AG04449 (cell line): ENCODE measurements at regions not wholly inside any gene's neighbourhood (a gene's known extent, or its start where the extent isn't known, plus 50 kb on each side); places are given as distances from the start of the nearest gene placed in this dataset.

Source experiments
- CTCF ChIA-PET: fragments of 350-600 bp; formaldehyde crosslinking; extraction: SDS; loops from one replicate; lab custom pipeline; 2021; ENCODE audit warnings: antibody characterized with exemption; lab: Yijun Ruan, JAX
- POLR2A ChIA-PET: fragments of 400-600, 350-600 bp; formaldehyde crosslinking; extraction: SDS; loops from one replicate; lab custom pipeline; 2020; ENCODE audit warnings: antibody characterized with exemption, inconsistent platforms; lab: Yijun Ruan, JAX
- DNase-seq: peaks from one replicate; pipeline ENCODE4 v3.0.0-alpha.2; 2010; ENCODE audit warnings: low read depth, low spot score
- H3K4me3 ChIP-seq: 2 replicates; pipeline ENCODE4 v1.5.1; 2011; ENCODE audit warnings: low read depth, mild to moderate bottlenecking, control low read depth, low read length
- CTCF ChIP-seq: IDR thresholded peaks from one replicate; pipeline ENCODE4 v1.5.1; 2011; ENCODE audit warnings: mild to moderate bottlenecking, moderate library complexity, low read length, control low read depth, inconsistent platforms; ENCODE audit not compliant: insufficient read depth; ENCODE audit errors: missing control alignments

- DNase-seq = no peak
- no peak for TF ChIP-seq CTCF
- ChIA-PET POLR2A (no interaction called here), CTCF (interaction anchor here (2.0 kb wide), 1 partner anchor 47 kb away, joined by 11 read pairs; no protein-coding TSS in a partner anchor)
- no peak overlapping the region for H3K4me3 ChIP-seq
These were observed 175.4 kb upstream of the CDKN3 start for GRCh38 chr14:54221432-54221803.

- CTCF ChIA-PET = no interaction called here
- TF ChIP-seq CTCF = no peak
- DNase-seq = no peak
- POLR2A ChIA-PET = no interaction called here
- H3K4me3 ChIP-seq = no peak overlapping the region
These were observed 174.8 kb upstream of the CDKN3 start for GRCh38 chr14:54221971-54222370.

GRCh38 chr14:54223831-54224402, 172.9 kb upstream of the CDKN3 start:
- DNase-seq = no peak
- TF ChIP-seq CTCF = no peak
- POLR2A ChIA-PET = no interaction called here
- H3K4me3 ChIP-seq = no peak overlapping the region
- CTCF ChIA-PET = interaction anchor here (0.9 to 1.0 kb wide), 2 partner anchors 9 to 49 kb away, joined by 3 read pairs; no protein-coding TSS in a partner anchor

GRCh38 chr14:54225457-54226060, 171.2 kb upstream of the CDKN3 start:
- CTCF ChIA-PET = no interaction called here

GRCh38 chr14:54226103-54226502, 170.7 kb upstream of the CDKN3 start:
- CTCF ChIA-PET = no interaction called here
- no peak for TF ChIP-seq CTCF
- no peak for DNase-seq
- POLR2A ChIA-PET = no interaction called here
- no peak overlapping the region for H3K4me3 ChIP-seq

More at GRCh38 chr14:54225457-54226060, 171.2 kb upstream of the CDKN3 start:
- no peak for TF ChIP-seq CTCF
- DNase-seq = no peak
- POLR2A ChIA-PET = no interaction called here
- H3K4me3 ChIP-seq = no peak overlapping the region

- DNase-seq = no peak
- no peak for TF ChIP-seq CTCF
- CTCF ChIA-PET = no interaction called here
- H3K4me3 ChIP-seq = no peak overlapping the region
- POLR2A ChIA-PET = no interaction called here
These were observed 170.2 kb upstream of the CDKN3 start for GRCh38 chr14:54226558-54226957.
